GM10266 (cell line): ENCODE measurements at regions not wholly inside any gene's neighbourhood (a gene's known extent, or its start where the extent isn't known, plus 50 kb on each side); places are given as distances from the start of the nearest gene placed in this dataset.

Experiments
- DNase-seq: peaks from one replicate; pipeline ENCODE4 v3.0.0; 2012; ENCODE audit errors: extremely low spot score
- CTCF ChIP-seq: IDR thresholded peaks from 2 replicates; pipeline ENCODE4 v1.5.1; 2012; ENCODE audit warnings: mild to moderate bottlenecking, low read depth; ENCODE audit not compliant: control insufficient read depth, insufficient read depth; ENCODE audit errors: missing control alignments

- TF ChIP-seq CTCF = no peak
- DNase-seq = no peak
These were observed 198.5 kb upstream of the FAM241A start for GRCh38 chr4:111946800-111947199.

- no peak for DNase-seq
These were observed 192.6 kb upstream of the FAM241A start for GRCh38 chr4:111952688-111953087.

GRCh38 chr4:111954550-111954949, 190.7 kb upstream of the FAM241A start:
- TF ChIP-seq CTCF = no peak
- DNase-seq = no peak

More at GRCh38 chr4:111952688-111953087, 192.6 kb upstream of the FAM241A start:
- no peak for TF ChIP-seq CTCF

- DNase-seq = no peak
- no peak for TF ChIP-seq CTCF
These were observed 190.3 kb upstream of the FAM241A start for GRCh38 chr4:111955001-111955400.

GRCh38 chr4:111957116-111957515, 188.1 kb upstream of the FAM241A start:
- DNase-seq = no peak
- TF ChIP-seq CTCF = no peak

- TF ChIP-seq CTCF = no peak
- DNase-seq = no peak
These were observed 187.3 kb upstream of the FAM241A start for GRCh38 chr4:111957997-111958396.

- DNase-seq = no peak
- TF ChIP-seq CTCF = no peak
These were observed 186.0 kb upstream of the FAM241A start for GRCh38 chr4:111959222-111959621.
